HT1080 (cell line): ENCODE measurements at regions not wholly inside any gene's neighbourhood (a gene's known extent, or its start where the extent isn't known, plus 50 kb on each side); places are given as distances from the start of the nearest gene placed in this dataset.
"Not testable (repeated sequence)": the region's sequence is repeated elsewhere in the genome, so short reads cannot be mapped to it uniquely, and the experiment has no call there.

Experiments
- DNase-seq: peaks from one replicate; pipeline ENCODE4 v3.0.0-alpha.2; 2015; ENCODE audit warnings: low read depth

DNA sequence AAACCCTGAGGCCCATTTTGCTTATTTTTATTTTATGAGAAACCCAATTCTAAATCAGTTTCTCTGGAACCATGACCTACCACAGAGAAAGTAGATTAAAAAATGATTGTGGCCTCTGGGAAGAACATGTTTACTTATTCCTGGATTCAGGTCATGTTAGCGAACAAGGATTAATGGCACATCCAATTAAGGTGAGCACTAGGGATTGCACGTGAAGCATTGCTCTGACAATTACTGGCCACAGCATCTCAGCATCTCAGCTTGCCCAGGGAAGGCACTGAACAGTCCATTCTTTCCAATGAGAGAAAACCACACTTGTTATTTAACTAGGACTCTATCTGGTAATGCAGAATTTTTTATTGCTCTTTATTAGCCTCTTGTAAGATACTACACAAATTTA is 119.8 kb downstream of the ZNF330 start:
- no peak for DNase-seq

DNA sequence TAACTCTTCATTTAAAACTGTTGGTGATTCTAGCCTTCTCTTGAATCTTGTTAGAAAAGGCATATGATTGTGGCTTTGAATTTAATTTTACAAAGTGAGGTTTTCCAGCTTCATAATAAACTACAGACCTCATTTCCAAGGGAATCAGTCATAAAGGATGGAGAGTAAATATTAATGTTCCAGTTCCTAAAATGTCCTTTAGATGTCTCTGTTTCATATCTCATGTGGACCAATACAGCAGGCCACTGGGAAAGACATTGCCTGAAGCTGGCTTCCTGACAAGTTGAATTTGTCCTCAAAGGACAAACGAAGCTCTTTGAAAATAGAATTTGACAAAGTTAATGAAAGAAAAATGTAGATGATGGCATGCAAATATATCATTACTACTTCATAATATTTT is 125.4 kb downstream of the ZNF330 start:
- DNase-seq = peak; percentile 57

DNA sequence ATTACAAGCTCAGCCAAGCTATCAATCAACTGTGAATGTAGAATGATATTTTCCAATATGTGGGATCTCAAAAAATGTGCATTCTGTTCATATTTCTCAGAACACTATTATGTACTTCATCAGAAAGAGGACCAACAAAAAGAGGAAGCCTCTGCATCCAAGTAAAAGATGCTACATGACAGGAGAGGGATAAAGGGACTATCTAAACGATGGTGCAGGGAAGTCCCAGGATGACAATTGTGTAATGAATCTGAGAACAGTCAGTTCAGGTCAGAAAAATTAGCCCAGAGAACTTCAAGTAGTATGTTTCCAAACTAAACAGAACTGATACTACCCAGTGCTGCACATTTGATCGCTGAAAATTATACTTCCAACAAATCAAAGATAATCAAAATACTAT is 127.0 kb downstream of the ZNF330 start:
- no peak for DNase-seq

DNA sequence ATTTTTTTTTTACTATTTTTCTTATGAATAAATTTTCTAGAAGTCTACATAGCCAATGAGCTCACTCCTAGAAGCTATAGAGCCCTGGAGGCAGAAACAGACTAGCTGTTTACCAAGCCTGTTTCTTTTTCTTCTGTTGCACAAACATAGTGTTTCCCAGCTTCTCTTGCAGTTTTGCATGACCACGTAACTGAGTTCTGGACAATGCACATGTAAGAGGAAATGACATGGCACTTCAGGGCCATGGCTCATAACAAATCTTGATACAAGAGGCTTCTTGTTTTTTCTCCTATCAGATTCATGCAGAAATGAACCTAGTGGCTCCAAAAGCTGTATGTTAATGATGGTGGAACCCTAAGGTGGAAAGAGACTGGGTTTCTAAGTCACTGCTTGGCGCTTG is 127.4 kb downstream of the ZNF330 start:
- DNase-seq = peak; percentile 19

DNA sequence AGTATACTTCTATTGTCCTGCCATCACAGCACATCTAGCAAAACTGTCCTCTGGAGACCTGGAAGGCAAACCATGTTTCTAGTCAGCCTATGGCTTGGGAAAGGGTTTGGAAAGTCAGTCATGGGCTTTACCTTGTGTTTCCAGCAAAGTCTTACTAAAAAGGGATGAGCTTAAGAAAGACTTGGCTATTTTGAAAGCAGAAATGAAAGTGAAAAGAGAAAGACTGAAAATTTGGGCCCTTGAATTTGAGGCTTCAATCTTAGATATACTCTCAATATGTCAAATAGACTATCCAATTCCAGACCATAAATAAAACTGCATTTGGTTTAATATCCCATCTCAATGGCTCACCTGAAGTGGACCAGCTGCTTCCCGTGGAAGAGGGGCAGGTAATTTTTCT is 127.9 kb downstream of the ZNF330 start:
- no peak for DNase-seq

DNA sequence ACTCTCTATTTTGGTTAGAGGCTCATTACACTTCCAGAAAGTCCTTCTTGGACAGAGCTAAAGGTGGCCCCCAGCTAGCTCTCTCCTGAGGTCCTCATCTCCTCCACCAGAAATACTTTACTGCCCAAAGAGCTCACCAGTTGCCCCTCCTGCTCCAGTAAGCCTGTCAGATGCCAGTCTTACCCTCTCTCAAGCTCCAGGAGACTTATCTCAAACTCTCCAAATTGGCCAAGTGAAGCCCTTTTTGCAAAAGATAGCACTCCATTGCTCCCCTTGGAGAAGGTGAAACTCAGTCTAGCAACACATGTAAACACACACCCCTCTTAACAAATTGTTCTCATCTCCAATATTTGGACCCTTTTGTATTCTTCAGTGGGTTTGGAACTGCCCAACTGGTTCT is 128.5 kb downstream of the ZNF330 start:
- no peak for DNase-seq

DNA sequence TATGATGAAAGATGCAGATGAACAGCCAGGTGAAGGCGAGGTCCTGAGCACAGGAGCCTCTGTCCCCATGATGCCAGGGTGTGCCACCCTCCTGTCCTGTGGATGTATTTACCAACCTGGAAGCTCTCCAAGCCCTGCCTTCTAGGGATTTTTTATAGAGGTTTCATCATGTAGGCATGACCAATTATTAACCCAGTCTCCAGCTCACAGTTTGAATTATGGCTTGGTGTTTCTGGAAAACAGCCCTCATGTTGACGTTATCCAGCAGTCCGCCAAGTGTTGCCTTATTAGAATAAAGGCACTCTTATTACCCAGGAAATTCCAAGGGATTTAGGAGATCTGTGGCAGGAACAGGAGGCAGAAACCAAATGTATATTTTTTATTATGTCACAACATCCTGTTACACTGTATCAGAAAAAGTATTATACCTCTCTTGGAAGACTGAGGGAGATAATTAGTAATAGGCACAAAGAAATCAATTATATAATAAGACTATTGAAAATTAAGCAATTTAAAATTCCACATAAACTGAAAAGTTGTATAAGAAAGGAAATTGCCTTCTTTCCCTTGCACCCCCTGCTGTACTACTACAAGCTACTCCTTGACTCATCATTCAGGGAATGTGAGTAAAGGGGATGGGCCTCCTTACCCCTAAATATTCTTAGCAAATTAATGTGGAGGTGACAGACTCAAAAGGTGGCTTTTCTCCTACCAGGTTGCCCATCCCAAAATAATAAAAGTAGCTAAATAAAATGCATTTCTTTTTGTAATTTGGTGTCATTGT is 129.6 kb downstream of the ZNF330 start:
- DNase-seq = peak; percentile 88

DNA sequence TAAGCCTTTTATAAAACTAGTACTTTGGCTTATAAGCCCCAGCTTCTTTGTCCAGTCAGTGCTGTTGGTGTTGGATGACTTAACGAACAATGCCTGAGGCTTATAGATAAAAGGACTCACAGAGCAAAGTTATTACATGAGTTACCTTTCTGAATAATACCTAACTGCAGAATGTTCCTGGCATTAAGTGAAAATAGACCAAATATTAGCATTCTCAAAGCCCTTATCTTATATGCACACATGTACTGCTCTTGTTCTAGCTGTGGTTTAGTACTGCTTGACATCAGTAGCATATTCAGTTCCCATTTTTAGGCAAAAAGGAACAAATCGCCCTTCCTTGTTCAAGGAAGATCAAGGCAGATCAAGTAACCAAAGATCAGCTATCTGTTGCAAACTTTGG is 131.6 kb downstream of the ZNF330 start:
- no peak for DNase-seq

DNA sequence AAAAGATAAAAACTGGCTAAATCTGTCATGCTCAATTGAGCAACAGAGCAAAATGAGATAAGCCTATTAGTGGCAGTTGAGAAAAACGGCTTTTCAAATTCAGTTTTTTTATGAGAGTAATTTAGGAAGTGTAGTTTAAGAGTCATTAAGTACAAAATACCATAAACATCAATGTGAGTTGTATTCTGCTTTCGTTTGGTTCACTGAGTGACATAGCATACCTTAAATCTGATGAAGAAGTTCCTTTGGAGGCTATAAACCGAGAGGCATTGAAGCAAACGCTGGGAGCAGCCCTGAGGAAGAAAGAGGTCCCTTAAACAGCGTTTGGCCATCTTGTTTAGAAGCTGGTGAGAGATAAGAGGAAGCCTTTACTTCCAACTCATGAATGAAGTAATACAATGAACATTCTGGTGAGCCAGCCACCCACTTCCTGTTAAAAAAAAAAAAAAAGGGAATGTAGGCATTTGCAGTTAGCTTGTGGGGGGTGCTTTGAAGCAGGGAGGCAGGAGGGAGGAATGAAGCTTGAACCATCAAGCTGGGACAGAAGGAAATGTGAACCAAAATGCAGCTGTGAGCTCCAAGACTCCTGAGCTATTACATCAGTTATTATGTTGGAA is 132.3 kb downstream of the ZNF330 start:
- peak; percentile 93 for DNase-seq

DNA sequence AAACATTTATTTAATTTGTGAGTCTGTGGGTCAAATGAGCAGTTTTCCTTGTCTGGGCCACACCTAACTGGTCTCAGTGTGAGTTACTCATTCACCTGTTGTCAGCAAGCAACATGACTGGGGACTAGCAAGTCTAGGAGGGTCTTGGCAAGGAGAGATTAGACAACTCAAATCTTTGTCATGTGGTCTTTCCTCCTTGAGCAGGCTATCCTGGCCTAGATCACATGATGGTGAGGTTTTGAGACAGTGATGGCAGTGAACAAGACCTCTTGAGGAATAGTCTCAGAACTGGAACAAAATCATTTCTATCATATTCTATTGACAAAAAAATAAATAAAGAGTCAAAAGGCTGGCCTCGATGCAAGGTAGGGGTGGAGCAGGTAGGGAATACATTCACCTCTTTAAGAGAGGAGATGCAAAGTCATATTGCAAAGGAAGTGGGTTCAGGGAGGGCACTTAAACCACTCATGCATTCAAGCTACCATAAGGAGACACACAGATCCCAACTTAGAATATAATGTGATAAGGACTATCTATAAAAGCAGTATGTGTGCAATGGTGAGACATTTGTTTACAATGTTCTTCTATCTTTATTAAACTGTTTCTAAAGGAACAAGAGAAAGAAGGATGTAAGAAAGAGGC is 135.7 kb downstream of the ZNF330 start:
- DNase-seq = no peak

DNA sequence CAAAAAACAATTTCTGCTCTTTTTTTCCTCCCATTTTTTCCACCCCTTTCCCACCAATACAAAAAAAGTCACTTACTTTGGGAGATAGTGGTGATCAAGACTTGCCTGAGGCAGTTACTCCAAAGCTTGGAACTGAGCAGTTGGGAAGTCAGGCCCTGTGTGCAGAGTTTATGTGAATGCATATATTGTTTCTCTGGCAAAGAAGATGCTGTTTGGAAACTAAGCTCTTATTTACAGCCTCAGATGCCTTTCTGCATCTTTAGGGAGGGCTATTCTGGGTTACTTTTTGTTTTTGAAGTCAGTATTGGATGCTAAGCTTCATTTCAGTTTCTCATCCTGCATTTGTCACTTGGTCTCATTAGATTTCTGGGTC is 136.3 kb downstream of the ZNF330 start:
- no peak for DNase-seq

DNA sequence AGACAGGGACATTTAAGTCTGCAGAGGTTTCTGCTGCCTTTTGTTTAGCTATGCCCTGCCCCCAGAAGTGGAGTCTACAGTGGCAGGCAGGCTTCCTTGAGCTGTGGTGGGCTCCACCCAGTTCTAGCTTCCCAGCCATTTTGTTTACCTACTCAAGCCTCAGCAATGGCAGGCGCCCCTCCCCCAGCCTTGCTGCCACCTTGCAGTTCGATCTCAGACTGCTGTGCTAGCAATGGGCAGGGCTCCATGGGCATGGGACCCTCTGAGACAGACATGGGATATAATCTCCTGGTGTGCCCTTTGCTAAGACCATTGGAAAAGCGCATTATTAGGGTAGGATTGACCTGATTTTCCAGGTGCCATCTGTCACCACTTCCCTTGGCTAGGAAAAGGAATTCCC is 147.5 kb downstream of the ZNF330 start:
- DNase-seq = not testable (repeated sequence)

DNA sequence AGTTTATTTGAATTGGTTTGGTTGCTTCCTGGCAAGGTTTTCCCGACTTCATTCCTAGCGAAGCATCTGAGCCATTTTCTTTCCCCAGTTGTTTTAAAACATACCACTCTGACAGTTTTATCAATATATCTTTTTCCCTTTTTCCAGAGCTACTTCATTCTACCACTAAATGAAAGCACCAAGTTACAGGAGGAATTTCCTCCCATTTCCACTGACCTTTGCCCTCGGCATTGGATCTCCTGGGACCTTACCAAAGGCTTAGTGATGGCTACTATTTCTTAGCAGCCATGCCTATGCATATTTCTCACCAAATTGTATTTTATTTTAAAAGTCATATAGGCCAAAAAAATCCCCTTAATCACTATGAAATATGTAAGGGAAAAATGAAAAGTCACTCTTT is 150.5 kb downstream of the ZNF330 start:
- no peak for DNase-seq

DNA sequence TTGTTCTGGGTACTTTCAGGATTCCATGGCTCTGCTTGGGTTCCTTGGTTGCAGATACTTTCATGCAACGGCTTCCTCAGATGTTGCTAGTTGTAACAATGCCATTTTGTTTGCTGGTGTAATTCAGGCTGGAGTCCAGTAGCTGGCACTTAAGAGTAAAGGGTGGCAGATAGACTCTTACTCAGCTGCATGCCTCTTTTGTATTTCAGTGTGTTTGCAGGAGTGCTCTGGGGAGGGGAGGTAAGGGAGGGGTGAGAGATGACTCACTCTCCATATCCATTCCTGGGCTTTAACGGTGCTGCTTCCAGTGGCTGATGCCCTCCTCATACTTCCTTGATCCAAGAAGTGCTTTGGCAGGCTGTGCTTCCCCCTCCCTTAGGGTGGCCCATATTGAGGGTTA is 155.2 kb downstream of the ZNF330 start:
- peak; percentile 95 for DNase-seq

DNA sequence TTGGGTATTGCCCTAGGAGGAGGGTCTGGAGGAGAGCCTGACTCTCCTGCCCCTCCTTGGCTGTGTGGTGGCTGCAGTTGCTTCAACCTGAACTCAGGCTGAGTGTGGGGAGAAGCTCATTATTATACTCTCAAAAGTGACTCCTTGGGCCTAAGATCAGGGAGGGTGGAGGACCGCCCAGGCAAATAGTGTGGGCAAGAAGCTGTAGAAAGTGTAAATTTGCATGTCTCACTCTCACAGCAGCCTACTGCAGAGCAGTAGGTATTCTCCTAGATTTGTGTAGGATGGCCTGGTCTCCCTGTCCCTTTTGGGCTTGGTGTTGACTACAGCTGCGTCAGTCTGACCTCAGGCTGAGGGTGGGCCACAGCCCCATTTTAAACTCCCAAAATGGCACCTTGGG is 156.1 kb downstream of the ZNF330 start:
- no peak for DNase-seq

DNA sequence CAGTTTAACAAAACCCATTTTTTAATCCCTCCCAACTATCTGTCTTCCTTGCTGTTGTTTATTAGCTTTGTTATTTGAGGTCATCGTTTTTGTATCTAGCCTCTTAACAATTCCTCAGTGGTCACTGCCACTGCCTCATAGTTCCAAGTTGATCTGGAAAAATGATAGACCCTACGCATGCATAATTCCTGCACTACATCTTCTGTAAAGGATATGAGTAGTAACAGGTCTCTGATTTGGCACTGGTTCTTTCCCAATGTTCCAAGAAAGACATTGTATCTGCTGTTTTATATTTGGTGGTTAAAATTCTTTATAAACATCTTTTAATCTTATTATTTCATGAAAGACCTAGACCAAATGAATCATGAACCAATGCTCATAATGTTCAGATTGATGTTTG is 166.6 kb downstream of the ZNF330 start:
- no peak for DNase-seq

DNA sequence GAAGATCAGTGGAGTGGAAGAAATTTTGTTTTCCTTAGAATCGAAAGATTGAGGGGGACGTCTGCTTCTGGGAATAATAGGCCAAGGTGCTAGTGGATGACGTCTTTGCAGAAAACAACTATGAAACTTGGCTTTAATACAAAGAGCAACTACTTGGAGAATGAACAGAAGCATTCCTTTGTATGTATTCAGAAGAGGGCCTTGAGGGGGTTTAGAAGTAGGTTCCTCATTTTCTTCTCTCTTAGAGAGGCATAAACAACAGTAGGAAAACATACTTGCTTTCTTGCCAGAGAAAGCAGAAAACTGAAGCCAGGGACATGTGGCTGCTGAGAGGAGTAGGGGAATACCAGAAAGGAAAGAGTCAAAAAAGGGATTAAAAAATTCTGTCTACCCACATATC is 167.8 kb downstream of the ZNF330 start:
- DNase-seq = peak; percentile 7

DNA sequence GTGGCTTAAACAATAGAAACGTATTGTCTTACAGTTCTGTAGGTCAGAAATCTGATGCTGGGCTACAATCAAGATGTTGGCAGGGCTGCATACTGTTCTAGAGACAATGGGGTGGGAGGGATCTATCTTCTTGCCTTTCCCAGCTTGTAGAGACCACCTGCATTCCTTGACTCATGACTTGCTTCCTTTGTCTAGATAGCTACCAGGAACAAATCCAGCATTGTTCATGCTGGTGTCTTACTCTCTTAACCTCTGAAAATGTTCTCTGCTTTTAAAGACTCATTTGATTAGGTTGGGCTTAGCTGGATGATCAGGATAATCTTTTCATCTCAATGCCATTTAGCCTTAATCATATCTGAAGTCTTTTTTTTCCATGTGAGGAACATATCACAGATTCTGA is 169.0 kb downstream of the ZNF330 start:
- DNase-seq = peak; percentile 89

DNA sequence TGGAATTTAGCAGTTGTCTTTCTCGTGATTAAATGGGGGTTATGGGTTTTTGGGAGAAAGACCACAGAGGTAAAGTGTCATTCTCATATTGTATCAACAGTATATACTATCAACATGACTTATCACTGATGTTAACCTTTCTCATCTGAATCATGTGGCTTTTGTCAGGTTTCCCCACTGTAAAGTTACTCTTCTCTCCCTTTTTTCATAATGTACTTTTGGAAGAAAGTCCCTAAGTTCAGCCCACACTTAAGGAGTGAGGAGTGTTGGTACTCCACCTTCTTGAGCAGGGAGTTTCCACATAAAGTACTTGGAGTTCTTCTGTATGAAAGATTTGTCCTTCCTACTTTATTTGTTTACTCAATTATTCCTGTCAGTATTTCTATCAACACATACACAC is 169.9 kb downstream of the ZNF330 start:
- DNase-seq = no peak

DNA sequence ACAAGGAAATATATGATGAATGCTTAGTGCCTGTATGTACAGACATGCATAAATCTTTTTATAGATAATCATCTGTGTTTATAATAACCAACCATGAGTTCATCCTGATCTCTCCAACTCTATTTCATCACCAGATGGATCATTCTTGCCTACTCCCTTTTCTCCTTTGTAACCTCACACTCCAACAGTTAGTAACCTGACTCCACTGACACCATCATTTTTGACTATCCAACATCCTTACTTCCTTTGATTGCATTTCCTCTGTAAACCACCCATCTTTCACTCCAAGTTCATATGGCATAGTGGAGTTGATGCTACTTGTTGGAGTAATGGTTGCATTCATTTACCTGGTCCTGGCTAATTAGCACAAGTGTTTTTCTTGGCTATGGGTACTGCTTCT is 170.6 kb downstream of the ZNF330 start:
- DNase-seq = peak; percentile 51

DNA sequence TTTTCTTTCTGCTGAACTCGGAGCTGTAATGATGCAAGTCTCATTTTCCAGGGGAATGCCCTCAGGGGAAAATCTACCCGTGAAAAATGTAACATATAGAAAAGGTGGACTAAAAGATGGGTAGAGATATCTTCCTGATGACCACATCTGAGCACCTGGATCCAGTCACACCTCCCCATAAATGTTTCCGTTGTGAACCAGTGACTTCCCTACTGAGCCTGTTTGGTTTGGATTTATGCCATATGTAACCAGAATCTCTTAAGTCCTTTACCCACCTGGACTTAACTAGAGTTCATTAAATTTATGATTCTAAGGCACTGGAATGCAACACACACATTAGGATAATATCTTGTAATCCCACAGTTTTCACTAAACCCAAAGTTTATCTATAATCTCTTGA is 171.1 kb downstream of the ZNF330 start:
- peak; percentile 26 for DNase-seq

DNA sequence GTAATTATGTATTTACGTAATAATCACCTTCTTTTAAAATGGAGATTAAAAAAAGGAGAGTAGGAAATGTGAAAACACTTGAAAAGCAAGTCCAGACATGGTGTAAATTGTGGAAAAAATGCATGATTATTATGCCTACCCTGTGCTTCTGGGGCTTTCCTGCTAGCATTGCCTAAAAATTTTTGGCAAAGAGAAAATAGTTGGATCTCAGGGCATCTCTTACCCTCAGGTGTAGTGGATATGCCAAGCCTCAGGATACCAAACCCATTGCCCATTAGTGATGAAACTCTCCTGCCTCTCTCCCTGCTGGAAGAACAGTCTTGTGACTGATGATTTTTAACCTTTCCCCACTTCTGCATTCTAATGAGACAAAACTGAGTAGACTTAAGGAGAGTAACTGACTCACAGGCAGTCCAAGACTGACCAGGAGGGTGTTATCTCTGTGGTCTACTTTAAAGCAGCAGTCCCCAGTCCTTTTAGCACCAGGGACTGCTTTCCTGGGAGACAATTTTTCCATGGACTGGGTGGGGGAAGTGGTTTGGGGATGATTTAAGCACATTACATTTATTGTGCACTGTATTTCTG is 174.6 kb downstream of the ZNF330 start:
- peak; percentile 8 for DNase-seq

DNA sequence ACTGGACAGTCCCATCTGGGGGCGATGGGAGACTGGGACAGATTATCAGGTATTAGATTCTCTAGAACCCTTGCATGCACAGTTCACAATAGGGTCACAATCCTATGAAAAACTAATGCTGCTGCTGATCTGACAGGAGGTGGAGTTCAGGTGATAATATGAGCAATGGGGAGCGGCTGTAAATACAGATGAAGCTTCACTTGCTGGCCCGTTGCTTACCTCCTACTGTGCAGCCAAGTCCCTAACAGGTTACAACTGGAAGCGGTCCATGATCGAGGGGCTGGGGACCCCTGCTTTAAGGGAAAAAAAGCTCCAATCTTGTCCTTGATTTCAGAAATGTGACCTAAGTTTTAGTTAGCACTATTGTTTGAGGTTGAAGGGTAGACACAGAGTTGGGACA is 175.2 kb downstream of the ZNF330 start:
- DNase-seq = no peak
